ENCODE measurements at regions not wholly inside any gene's neighbourhood (a gene's known extent, or its start where the extent isn't known, plus 50 kb on each side); places are given as distances from the start of the nearest gene placed in this dataset.

DNA sequence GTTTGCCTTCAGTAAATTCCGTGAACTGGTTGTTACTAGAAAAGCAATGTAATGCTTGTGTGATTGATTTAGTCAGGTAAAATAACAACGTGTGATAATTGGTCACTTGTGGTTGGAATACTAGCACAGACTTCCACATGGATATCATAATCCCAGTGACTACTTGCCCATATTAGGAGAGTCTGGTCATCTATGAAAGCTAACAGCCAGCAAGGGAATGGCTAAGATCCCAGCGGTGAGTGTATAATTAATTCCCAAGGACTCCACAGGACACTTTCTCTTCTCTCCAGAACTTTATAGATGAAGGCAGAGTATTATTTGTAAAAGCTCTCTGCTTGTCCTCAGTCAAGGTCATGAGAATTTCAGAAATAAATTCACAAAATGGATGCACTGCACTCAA is 662.6 kb upstream of the TEX47 start:
- Mint-ChIP-seq H3K27me3 (ENCODE audit: insufficient read depth, low read depth, poor library complexity) (no peaks in the 10 kb centered on the region), H3K4me1 (no peaks in the 10 kb centered on the region), H3K9me3 (peaks cover 10% of the 10 kb centered on the region; the same call in 2 of the 3 replicates), H3K27ac (no peak overlapping the region), H3K4me3 (no peak overlapping the region), H3K36me3 (ENCODE audit: low read depth) (no peaks in the 10 kb centered on the region)
- Histone ChIP-seq H3K27ac (ENCODE audit: low read depth) (no peak overlapping the region), H2AFZ (peak overlapping the region; percentile 69; the same call in 1 of the 2 replicates), H3K4me3 (no peak overlapping the region), H3F3A (replicated peaks; ENCODE audit: low read depth) (no peaks in the 10 kb centered on the region), H3K36me3 (ENCODE audit: insufficient read depth) (no peaks in the 10 kb centered on the region), H3K27me3 (ENCODE audit: insufficient read depth) (no peaks in the 10 kb centered on the region), H3K79me2 (replicated peaks; ENCODE audit: insufficient read depth) (no peaks in the 10 kb centered on the region), H4K20me1 (replicated peaks; ENCODE audit: insufficient read depth) (no peaks in the 10 kb centered on the region), H3K4me2 (no peak overlapping the region), H3K4me1 (ENCODE audit: insufficient read depth) (no peaks in the 10 kb centered on the region), H3K9me2 (ENCODE audit: insufficient read depth) (no peaks in the 10 kb centered on the region)
- no peak for TF ChIP-seq EZH2 (IDR thresholded peaks at IDR 0.05; ENCODE audit: low read depth, unreplicated experiment)
- TF ChIP-seq CREB1 (CRISPR knock-in tag; IDR thresholded peaks at IDR 0.05; ENCODE audit: low read depth), result no peak
- TF ChIP-seq STAT1 (IDR thresholded peaks at IDR 0.05; ENCODE audit: unreplicated experiment), result no peak
- TF ChIP-seq, protein P1, sequence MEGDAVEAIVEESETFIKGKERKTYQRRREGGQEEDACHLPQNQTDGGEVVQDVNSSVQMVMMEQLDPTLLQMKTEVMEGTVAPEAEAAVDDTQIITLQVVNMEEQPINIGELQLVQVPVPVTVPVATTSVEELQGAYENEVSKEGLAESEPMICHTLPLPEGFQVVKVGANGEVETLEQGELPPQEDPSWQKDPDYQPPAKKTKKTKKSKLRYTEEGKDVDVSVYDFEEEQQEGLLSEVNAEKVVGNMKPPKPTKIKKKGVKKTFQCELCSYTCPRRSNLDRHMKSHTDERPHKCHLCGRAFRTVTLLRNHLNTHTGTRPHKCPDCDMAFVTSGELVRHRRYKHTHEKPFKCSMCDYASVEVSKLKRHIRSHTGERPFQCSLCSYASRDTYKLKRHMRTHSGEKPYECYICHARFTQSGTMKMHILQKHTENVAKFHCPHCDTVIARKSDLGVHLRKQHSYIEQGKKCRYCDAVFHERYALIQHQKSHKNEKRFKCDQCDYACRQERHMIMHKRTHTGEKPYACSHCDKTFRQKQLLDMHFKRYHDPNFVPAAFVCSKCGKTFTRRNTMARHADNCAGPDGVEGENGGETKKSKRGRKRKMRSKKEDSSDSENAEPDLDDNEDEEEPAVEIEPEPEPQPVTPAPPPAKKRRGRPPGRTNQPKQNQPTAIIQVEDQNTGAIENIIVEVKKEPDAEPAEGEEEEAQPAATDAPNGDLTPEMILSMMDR (conservative IDR thresholded peaks at IDR 0.05; ENCODE audit: low read depth in 2 of 2), result no peak
- TF ChIP-seq POLR2AphosphoS5 (IDR thresholded peaks at IDR 0.05; ENCODE audit: low read depth), result no peak
- TF ChIP-seq, protein P2, sequence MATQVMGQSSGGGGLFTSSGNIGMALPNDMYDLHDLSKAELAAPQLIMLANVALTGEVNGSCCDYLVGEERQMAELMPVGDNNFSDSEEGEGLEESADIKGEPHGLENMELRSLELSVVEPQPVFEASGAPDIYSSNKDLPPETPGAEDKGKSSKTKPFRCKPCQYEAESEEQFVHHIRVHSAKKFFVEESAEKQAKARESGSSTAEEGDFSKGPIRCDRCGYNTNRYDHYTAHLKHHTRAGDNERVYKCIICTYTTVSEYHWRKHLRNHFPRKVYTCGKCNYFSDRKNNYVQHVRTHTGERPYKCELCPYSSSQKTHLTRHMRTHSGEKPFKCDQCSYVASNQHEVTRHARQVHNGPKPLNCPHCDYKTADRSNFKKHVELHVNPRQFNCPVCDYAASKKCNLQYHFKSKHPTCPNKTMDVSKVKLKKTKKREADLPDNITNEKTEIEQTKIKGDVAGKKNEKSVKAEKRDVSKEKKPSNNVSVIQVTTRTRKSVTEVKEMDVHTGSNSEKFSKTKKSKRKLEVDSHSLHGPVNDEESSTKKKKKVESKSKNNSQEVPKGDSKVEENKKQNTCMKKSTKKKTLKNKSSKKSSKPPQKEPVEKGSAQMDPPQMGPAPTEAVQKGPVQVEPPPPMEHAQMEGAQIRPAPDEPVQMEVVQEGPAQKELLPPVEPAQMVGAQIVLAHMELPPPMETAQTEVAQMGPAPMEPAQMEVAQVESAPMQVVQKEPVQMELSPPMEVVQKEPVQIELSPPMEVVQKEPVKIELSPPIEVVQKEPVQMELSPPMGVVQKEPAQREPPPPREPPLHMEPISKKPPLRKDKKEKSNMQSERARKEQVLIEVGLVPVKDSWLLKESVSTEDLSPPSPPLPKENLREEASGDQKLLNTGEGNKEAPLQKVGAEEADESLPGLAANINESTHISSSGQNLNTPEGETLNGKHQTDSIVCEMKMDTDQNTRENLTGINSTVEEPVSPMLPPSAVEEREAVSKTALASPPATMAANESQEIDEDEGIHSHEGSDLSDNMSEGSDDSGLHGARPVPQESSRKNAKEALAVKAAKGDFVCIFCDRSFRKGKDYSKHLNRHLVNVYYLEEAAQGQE (IDR thresholded peaks at IDR 0.05; ENCODE audit: unreplicated experiment), result no peak
- no peak for TF ChIP-seq EZH2phosphoT487 (IDR thresholded peaks at IDR 0.05; ENCODE audit: unreplicated experiment)
- no peak for TF ChIP-seq ZNF114 (CRISPR knock-in tag; IDR thresholded peaks at IDR 0.05)
- TF ChIP-seq, protein P3, sequence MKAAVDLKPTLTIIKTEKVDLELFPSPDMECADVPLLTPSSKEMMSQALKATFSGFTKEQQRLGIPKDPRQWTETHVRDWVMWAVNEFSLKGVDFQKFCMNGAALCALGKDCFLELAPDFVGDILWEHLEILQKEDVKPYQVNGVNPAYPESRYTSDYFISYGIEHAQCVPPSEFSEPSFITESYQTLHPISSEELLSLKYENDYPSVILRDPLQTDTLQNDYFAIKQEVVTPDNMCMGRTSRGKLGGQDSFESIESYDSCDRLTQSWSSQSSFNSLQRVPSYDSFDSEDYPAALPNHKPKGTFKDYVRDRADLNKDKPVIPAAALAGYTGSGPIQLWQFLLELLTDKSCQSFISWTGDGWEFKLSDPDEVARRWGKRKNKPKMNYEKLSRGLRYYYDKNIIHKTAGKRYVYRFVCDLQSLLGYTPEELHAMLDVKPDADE (IDR thresholded peaks at IDR 0.05), result no peak
- TF ChIP-seq, protein P4, sequence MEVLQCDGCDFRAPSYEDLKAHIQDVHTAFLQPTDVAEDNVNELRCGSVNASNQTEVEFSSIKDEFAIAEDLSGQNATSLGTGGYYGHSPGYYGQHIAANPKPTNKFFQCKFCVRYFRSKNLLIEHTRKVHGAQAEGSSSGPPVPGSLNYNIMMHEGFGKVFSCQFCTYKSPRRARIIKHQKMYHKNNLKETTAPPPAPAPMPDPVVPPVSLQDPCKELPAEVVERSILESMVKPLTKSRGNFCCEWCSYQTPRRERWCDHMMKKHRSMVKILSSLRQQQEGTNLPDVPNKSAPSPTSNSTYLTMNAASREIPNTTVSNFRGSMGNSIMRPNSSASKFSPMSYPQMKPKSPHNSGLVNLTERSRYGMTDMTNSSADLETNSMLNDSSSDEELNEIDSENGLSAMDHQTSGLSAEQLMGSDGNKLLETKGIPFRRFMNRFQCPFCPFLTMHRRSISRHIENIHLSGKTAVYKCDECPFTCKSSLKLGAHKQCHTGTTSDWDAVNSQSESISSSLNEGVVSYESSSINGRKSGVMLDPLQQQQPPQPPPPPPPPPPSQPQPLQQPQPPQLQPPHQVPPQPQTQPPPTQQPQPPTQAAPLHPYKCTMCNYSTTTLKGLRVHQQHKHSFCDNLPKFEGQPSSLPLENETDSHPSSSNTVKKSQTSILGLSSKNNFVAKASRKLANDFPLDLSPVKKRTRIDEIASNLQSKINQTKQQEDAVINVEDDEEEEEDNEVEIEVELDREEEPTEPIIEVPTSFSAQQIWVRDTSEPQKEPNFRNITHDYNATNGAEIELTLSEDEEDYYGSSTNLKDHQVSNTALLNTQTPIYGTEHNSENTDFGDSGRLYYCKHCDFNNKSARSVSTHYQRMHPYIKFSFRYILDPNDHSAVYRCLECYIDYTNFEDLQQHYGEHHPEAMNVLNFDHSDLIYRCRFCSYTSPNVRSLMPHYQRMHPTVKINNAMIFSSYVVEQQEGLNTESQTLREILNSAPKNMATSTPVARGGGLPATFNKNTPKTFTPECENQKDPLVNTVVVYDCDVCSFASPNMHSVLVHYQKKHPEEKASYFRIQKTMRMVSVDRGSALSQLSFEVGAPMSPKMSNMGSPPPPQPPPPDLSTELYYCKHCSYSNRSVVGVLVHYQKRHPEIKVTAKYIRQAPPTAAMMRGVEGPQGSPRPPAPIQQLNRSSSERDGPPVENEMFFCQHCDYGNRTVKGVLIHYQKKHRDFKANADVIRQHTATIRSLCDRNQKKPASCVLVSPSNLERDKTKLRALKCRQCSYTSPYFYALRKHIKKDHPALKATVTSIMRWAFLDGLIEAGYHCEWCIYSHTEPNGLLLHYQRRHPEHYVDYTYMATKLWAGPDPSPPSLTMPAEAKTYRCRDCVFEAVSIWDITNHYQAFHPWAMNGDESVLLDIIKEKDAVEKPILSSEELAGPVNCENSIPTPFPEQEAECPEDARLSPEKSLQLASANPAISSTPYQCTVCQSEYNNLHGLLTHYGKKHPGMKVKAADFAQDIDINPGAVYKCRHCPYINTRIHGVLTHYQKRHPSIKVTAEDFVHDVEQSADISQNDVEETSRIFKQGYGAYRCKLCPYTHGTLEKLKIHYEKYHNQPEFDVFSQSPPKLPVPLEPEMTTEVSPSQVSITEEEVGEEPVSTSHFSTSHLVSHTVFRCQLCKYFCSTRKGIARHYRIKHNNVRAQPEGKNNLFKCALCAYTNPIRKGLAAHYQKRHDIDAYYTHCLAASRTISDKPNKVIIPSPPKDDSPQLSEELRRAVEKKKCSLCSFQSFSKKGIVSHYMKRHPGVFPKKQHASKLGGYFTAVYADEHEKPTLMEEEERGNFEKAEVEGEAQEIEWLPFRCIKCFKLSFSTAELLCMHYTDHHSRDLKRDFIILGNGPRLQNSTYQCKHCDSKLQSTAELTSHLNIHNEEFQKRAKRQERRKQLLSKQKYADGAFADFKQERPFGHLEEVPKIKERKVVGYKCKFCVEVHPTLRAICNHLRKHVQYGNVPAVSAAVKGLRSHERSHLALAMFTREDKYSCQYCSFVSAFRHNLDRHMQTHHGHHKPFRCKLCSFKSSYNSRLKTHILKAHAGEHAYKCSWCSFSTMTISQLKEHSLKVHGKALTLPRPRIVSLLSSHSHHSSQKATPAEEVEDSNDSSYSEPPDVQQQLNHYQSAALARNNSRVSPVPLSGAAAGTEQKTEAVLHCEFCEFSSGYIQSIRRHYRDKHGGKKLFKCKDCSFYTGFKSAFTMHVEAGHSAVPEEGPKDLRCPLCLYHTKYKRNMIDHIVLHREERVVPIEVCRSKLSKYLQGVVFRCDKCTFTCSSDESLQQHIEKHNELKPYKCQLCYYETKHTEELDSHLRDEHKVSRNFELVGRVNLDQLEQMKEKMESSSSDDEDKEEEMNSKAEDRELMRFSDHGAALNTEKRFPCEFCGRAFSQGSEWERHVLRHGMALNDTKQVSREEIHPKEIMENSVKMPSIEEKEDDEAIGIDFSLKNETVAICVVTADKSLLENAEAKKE (CRISPR knock-in tag; IDR thresholded peaks at IDR 0.05), result no peak
- TF ChIP-seq JUNB (IDR thresholded peaks at IDR 0.05; ENCODE audit: unreplicated experiment), result no peak
- no peak for TF ChIP-seq ZNF331 (CRISPR knock-in tag; IDR thresholded peaks at IDR 0.05; ENCODE audit: low read depth)
- no peak for TF ChIP-seq NANOG (IDR thresholded peaks at IDR 0.05; ENCODE audit: borderline replicate concordance)
- ATAC-seq, result no peak
- no peak for DNase-seq (ENCODE audit: low spot score)
